Body of pancreas (tissue), 4 donors: ENCODE measurements at regions not wholly inside any gene's neighbourhood (a gene's known extent, or its start where the extent isn't known, plus 50 kb on each side); places are given as distances from the start of the nearest gene placed in this dataset.

Experiments used
- CTCF ChIP-seq, 7 experiments: fragments of 450-650 bp in 4 of 7; fragments of 200-600 bp in 3 of 7; sonication (generic) in 3 of 7; IDR thresholded peaks; one replicate each; pipeline ENCODE4 v1.5.1; 2016 to 2019; ENCODE audit warnings: antibody characterized with exemption in 7 of 7
- POLR2A ChIP-seq, 3 donors: fragments of 450-650 bp; IDR thresholded peaks; one replicate each; pipeline ENCODE4 v1.6.1; 2016; ENCODE audit warnings: antibody characterized with exemption in 3 of 3, mild to moderate bottlenecking in 2 of 3

- TF ChIP-seq CTCF (IDR thresholded peaks at IDR 0.05), result no peak
- TF ChIP-seq POLR2A (IDR thresholded peaks at IDR 0.05), result no peak
Measured at GRCh38 chr12:105576261-105576660, 245.8 kb downstream of the C12orf75 start.
